Peyer's patch (tissue), 4 donors: ENCODE measurements at regions not wholly inside any gene's neighbourhood (a gene's known extent, or its start where the extent isn't known, plus 50 kb on each side); places are given as distances from the start of the nearest gene placed in this dataset.

Experiments
- DNase-seq, 3 donors: peaks; one replicate each; pipeline ENCODE4 v3.0.0-alpha.2; 2017 to 2019
- H3K27ac ChIP-seq, 4 donors: fragments of 200-600 bp; sonication (generic); one replicate each; pipeline ENCODE4 v1.5.1; 2016 to 2019
- H3K27me3 ChIP-seq, 2 donors: fragments of 200-600 bp; sonication (generic); one replicate each; pipeline ENCODE4 v1.5.1; 2019
- H3K36me3 ChIP-seq, 3 donors: fragments of 200-600 bp; sonication (generic); one replicate each; pipeline ENCODE4 v1.5.1; 2016 to 2019
- H3K4me1 ChIP-seq, 4 donors: fragments of 200-600 bp; sonication (generic); one replicate each; pipeline ENCODE4 v1.5.1; 2016 to 2019
- H3K4me3 ChIP-seq, 4 donors: fragments of 200-600 bp; sonication (generic); 1 replicate in 3 of 4; 2 replicates in 1 of 4; pipeline ENCODE4 v1.5.1; 2016 to 2019; ENCODE audit warnings: mild to moderate bottlenecking in 1 of 4
- H3K9me3 ChIP-seq, 4 donors: fragments of 200-600 bp; sonication (generic); one replicate each; pipeline ENCODE4 v1.5.1; 2016 to 2019; ENCODE audit warnings: mild to moderate bottlenecking in 1 of 4
- CTCF ChIP-seq, 6 experiments: fragments of 450-650 bp in 4 of 6; fragments of 200-600 bp in 2 of 6; sonication (generic) in 1 of 6; IDR thresholded peaks; one replicate each; pipeline ENCODE4 v1.5.1; 2017 to 2019; ENCODE audit warnings: antibody characterized with exemption in 6 of 6, mild to moderate bottlenecking in 3 of 6, moderate library complexity in 1 of 6
- POLR2A ChIP-seq, 2 donors: fragments of 450-650 bp; IDR thresholded peaks; one replicate each; pipeline ENCODE4 v1.5.1; 2017; ENCODE audit warnings: antibody characterized with exemption in 2 of 2, mild to moderate bottlenecking in 2 of 2, moderate library complexity in 2 of 2

- H3K36me3 ChIP-seq: no peaks in the 10 kb centered on the region
- H3K27me3 ChIP-seq: no peaks in the 10 kb centered on the region
- H3K9me3 ChIP-seq: no peaks in the 10 kb centered on the region
- H3K4me1 ChIP-seq: no peaks in the 10 kb centered on the region
- no peak overlapping the region for H3K4me3 ChIP-seq
- DNase-seq: no peak
- H3K27ac ChIP-seq: no peak overlapping the region
- TF ChIP-seq CTCF (IDR thresholded peaks at IDR 0.05): no peak
- TF ChIP-seq POLR2A (IDR thresholded peaks at IDR 0.05): no peak
Observed at GRCh38 chr11:130612291-130612851, 163.9 kb downstream of the ADAMTS15 start.

- no peak for DNase-seq
- no peaks in the 10 kb centered on the region for H3K27me3 ChIP-seq
Observed at GRCh38 chr11:130613396-130613795, 165.0 kb downstream of the ADAMTS15 start.

GRCh38 chr11:130614591-130614990 lies 166.1 kb downstream of the ADAMTS15 start:
- Histone ChIP-seq H3K27ac (no peak overlapping the region), H3K4me3 (no peak overlapping the region), H3K36me3 (no peaks in the 10 kb centered on the region), H3K4me1 (no peaks in the 10 kb centered on the region), H3K27me3 (no peaks in the 10 kb centered on the region), H3K9me3 (no peaks in the 10 kb centered on the region)
- no peak for DNase-seq
- no peak for TF ChIP-seq CTCF (IDR thresholded peaks at IDR 0.05)

More at GRCh38 chr11:130613396-130613795, 165.0 kb downstream of the ADAMTS15 start:
- no peaks in the 10 kb centered on the region for H3K36me3 ChIP-seq
- H3K4me3 ChIP-seq: no peak overlapping the region
- no peaks in the 10 kb centered on the region for H3K9me3 ChIP-seq
- no peak overlapping the region for H3K27ac ChIP-seq
- TF ChIP-seq CTCF (IDR thresholded peaks at IDR 0.05) (no peak), POLR2A (IDR thresholded peaks at IDR 0.05) (no peak)
- no peaks in the 10 kb centered on the region for H3K4me1 ChIP-seq

- no peak overlapping the region for H3K4me3 ChIP-seq
- H3K9me3 ChIP-seq: no peaks in the 10 kb centered on the region
- no peaks in the 10 kb centered on the region for H3K36me3 ChIP-seq
- no peaks in the 10 kb centered on the region for H3K27me3 ChIP-seq
- H3K4me1 ChIP-seq: no peaks in the 10 kb centered on the region
- H3K27ac ChIP-seq: no peak overlapping the region
- no peak for DNase-seq
- TF ChIP-seq POLR2A (IDR thresholded peaks at IDR 0.05) (no peak), CTCF (IDR thresholded peaks at IDR 0.05) (no peak)
Observed at GRCh38 chr11:130615561-130615960, 167.1 kb downstream of the ADAMTS15 start.

- no peak overlapping the region for H3K27ac ChIP-seq
- no peaks in the 10 kb centered on the region for H3K4me1 ChIP-seq
- no peak for TF ChIP-seq POLR2A (IDR thresholded peaks at IDR 0.05)
- TF ChIP-seq CTCF (IDR thresholded peaks at IDR 0.05): no peak
- H3K4me3 ChIP-seq: no peak overlapping the region
- H3K36me3 ChIP-seq: no peaks in the 10 kb centered on the region
- no peaks in the 10 kb centered on the region for H3K27me3 ChIP-seq
- no peaks in the 10 kb centered on the region for H3K9me3 ChIP-seq
- DNase-seq: no peak
Observed at GRCh38 chr11:130616573-130616972, 168.1 kb downstream of the ADAMTS15 start.

- no peaks in the 10 kb centered on the region for H3K36me3 ChIP-seq
Observed at GRCh38 chr11:130617001-130617400, 168.6 kb downstream of the ADAMTS15 start.

More at GRCh38 chr11:130617001-130617400, 168.6 kb downstream of the ADAMTS15 start:
- DNase-seq: no peak
- H3K4me3 ChIP-seq: no peak overlapping the region
- TF ChIP-seq POLR2A (IDR thresholded peaks at IDR 0.05): no peak
- no peak for TF ChIP-seq CTCF (IDR thresholded peaks at IDR 0.05)
- no peak overlapping the region for H3K27ac ChIP-seq
- H3K9me3 ChIP-seq: no peaks in the 10 kb centered on the region
- no peaks in the 10 kb centered on the region for H3K4me1 ChIP-seq
- no peaks in the 10 kb centered on the region for H3K27me3 ChIP-seq
